ENCODE measurements at regions not wholly inside any gene's neighbourhood (a gene's known extent, or its start where the extent isn't known, plus 50 kb on each side); places are given as distances from the start of the nearest gene placed in this dataset.

DNA sequence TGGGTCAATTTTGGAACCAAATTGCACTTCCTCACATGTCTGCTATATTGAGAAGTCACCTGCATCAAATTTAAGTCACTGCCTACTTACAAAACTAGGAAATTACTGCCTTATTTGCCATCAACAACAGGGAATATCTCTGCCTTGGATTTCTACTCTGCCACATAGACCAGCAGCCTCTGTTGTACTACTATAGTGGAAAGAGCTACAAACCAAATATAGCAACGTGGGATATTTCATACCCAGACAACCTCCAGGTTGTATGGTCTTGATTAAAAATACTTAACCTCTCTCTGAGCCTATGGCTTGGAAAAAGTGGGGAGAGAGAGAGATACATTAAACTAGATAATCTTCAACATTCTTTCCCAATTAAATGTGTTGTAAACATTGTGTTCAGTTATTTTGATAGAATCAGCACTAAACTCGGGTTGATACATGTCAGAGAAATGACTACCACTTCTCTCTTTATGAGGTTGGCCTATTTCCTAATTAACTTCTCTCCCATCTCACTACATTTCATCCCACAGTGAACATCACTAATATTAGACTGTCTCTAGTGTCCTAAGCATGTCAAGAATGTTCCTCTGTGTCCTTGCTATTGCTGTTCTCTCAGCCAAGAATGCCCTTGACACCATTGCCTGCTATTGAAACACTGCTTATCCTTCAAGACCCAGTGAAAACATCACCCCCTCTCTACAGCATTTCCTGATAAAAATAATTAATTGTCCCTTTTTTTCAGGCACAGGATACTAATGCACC is 421.2 kb downstream of the IPMK start:
- no peak for TF ChIP-seq ZSCAN29 (IDR thresholded peaks at IDR 0.05)
- TF ChIP-seq CBX3 (IDR thresholded peaks at IDR 0.05; ENCODE audit: borderline replicate concordance, low read depth) = no peak
- no peak for TF ChIP-seq ZNF207 (IDR thresholded peaks at IDR 0.05; ENCODE audit: borderline replicate concordance)
- TF ChIP-seq TARDBP (IDR thresholded peaks at IDR 0.05; ENCODE audit: borderline replicate concordance) = no peak
- TF ChIP-seq POU2F2 (IDR thresholded peaks at IDR 0.05; ENCODE audit: borderline replicate concordance, low read depth, low read length) = no peak
- TF ChIP-seq SMARCA5 (IDR thresholded peaks at IDR 0.05) = no peak
- TF ChIP-seq FOXK2 (IDR thresholded peaks at IDR 0.05) = no peak
- no peak for TF ChIP-seq RAD51 (IDR thresholded peaks at IDR 0.05)
- no peak for TF ChIP-seq NRF1 (conservative IDR thresholded peaks at IDR 0.05; ENCODE audit: low read depth, low read length)
- TF ChIP-seq NFYA (IDR thresholded peaks at IDR 0.05; ENCODE audit: borderline replicate concordance, low read depth, low read length) = no peak
- TF ChIP-seq, protein P1, sequence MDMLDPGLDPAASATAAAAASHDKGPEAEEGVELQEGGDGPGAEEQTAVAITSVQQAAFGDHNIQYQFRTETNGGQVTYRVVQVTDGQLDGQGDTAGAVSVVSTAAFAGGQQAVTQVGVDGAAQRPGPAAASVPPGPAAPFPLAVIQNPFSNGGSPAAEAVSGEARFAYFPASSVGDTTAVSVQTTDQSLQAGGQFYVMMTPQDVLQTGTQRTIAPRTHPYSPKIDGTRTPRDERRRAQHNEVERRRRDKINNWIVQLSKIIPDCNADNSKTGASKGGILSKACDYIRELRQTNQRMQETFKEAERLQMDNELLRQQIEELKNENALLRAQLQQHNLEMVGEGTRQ (IDR thresholded peaks at IDR 0.05; ENCODE audit: borderline replicate concordance, low read depth, low read length) = no peak
- no peak for DNase-seq (ENCODE audit: low read depth, low spot score)
- BruUV-seq (replicated peaks) = no TSS peak
- Histone ChIP-seq H3K27me3 (replicated peaks in 1 of 2; ENCODE audit: control insufficient read depth in 2 of 2, insufficient read depth in 2 of 2, low read length in 1 of 2) (no peaks in the 10 kb centered on the region), H3K79me2 (ENCODE audit: control insufficient read depth, insufficient read depth, low read length) (no peaks in the 10 kb centered on the region), H4K20me1 (ENCODE audit: control insufficient read depth, insufficient read depth) (no peaks in the 10 kb centered on the region), H2AFZ (ENCODE audit: control insufficient read depth, low read depth, low read length) (no peak overlapping the region), H3K27ac (ENCODE audit: control insufficient read depth, insufficient read depth) (no peak overlapping the region), H3K4me1 (ENCODE audit: control insufficient read depth, insufficient read depth, low read length) (no peaks in the 10 kb centered on the region), H3K4me3 (no peak overlapping the region), H3K9me3 (replicated peaks; ENCODE audit: control insufficient read depth, insufficient read depth, low read length) (no peaks in the 10 kb centered on the region), H3K36me3 (ENCODE audit: control insufficient read depth in 2 of 2, insufficient read depth in 2 of 2, low read length in 1 of 2) (no peaks in the 10 kb centered on the region), H3K4me2 (ENCODE audit: control insufficient read depth, insufficient read depth) (no peak overlapping the region), H3K9ac (ENCODE audit: control insufficient read depth, insufficient read depth, low read length) (no peak overlapping the region)
- RAD21 ChIA-PET (ENCODE audit: unreplicated experiment) = no interaction called here
- intact Hi-C loops (cut with micrococcal nuclease; ENCODE audit: unreplicated experiment) (loop anchor here (5.0 to 10.0 kb wide), 2 partner anchors 134 to 502 kb away; no protein-coding TSS in a partner anchor), in situ Hi-C loops (cut with MboI) (no loop called here)
- no peak for ATAC-seq
- SMC1A ChIA-PET (ENCODE audit: uncharacterized antibody, unreplicated experiment) = no interaction called here
- WGBS (ENCODE audit: insufficient coverage, insufficient replicate concordance, low lambda C conversion rate, missing lambda C conversion rate) = 0% methylated on average over 2 of the region's 2 CpGs
- POLR2A ChIA-PET = no interaction called here
- CTCF ChIA-PET = no interaction called here
- no peak for FAIRE-seq

Data from GM12878 (cell line).